GM12878 (cell line): ENCODE measurements at regions not wholly inside any gene's neighbourhood (a gene's known extent, or its start where the extent isn't known, plus 50 kb on each side); places are given as distances from the start of the nearest gene placed in this dataset.

ENCODE experiments used
- ATAC-seq: fragments of 200-7000 bp; cut with Tn5 transposase; 3 replicates; pipeline ENCODE4 v1.9.1; 2020; ENCODE audit warnings: mild to moderate bottlenecking, moderate library complexity
- BruUV-seq: library from RNA; stranded (reverse); fragments of 400-500 nt; replicated peaks from 2 replicates; lab custom pipeline; 2021; lab: Mats Ljungman, UMichigan
- CTCF ChIA-PET: fragments of 300-600 bp; sonication (Branson Sonifier 250); formaldehyde crosslinking; extraction: SDS; loops from one replicate; lab custom pipeline; 2021; ENCODE audit warnings: inconsistent platforms; lab: Yijun Ruan, JAX
- POLR2A ChIA-PET: fragments of 350-600 bp; formaldehyde crosslinking; extraction: SDS; loops from one replicate; lab custom pipeline; 2021; ENCODE audit warnings: inconsistent platforms; lab: Charles Lee
- RAD21 ChIA-PET: fragments of 300-600 bp; sonication (Branson Sonifier 250); formaldehyde crosslinking; loops from one replicate; lab custom pipeline; 2023; ENCODE audit warnings: antibody characterized with exemption; ENCODE audit not compliant: unreplicated experiment; lab: Charles Lee
- SMC1A ChIA-PET: fragments of 300-600 bp; sonication (Branson Sonifier 250); formaldehyde crosslinking; loops from one replicate; lab custom pipeline; 2023; ENCODE audit not compliant: unreplicated experiment, uncharacterized antibody; lab: Charles Lee
- DNase-seq: peaks from one replicate; pipeline ENCODE4 v3.0.0-alpha.2; 2011; ENCODE audit warnings: low read depth, low spot score
- FAIRE-seq: peaks from 3 replicates; lab custom pipeline; 2011; peaks lifted over from hg19 to GRCh38; lab: Jason Lieb, UNC
- H2AFZ ChIP-seq: 2 replicates; pipeline ENCODE4 v1.6.0; 2011; ENCODE audit warnings: low read depth, low read length, control low read depth; ENCODE audit not compliant: control insufficient read depth
- H3K27ac ChIP-seq: 2 replicates; pipeline ENCODE4 v1.5.1; 2011; ENCODE audit warnings: control low read depth; ENCODE audit not compliant: control insufficient read depth, insufficient read depth
- H3K27me3 ChIP-seq, 2 experiments: replicated peaks in 1 of 2; 2 replicates each; pipeline versions ENCODE4 v1.6.0 to v1.6.1; 2011; ENCODE audit warnings: low read length in 1 of 2; ENCODE audit not compliant: control insufficient read depth in 2 of 2, insufficient read depth in 2 of 2
- H3K36me3 ChIP-seq, 2 experiments: 2 replicates each; pipeline ENCODE4 v1.5.1; 2011; ENCODE audit warnings: low read length in 1 of 2; ENCODE audit not compliant: control insufficient read depth in 2 of 2, insufficient read depth in 2 of 2
- H3K4me1 ChIP-seq: 2 replicates; pipeline ENCODE4 v1.6.1; 2011; ENCODE audit warnings: mild to moderate bottlenecking, low read length, moderate library complexity, mixed read lengths; ENCODE audit not compliant: control insufficient read depth, insufficient read depth
- H3K4me2 ChIP-seq: 2 replicates; pipeline ENCODE4 v1.6.0; 2011; ENCODE audit warnings: control low read depth; ENCODE audit not compliant: control insufficient read depth, insufficient read depth
- H3K4me3 ChIP-seq: fragments of 200-600 bp; sonication (generic); 2 replicates; pipeline ENCODE4 v1.5.1; 2016
- H3K79me2 ChIP-seq: 2 replicates; pipeline ENCODE4 v1.6.0; 2011; ENCODE audit warnings: low read length; ENCODE audit not compliant: control insufficient read depth, insufficient read depth
- H3K9ac ChIP-seq: 2 replicates; pipeline ENCODE4 v1.8.0; 2011; ENCODE audit warnings: low read length, control low read depth, mixed read lengths; ENCODE audit not compliant: control insufficient read depth, insufficient read depth
- H3K9me3 ChIP-seq: replicated peaks from 3 replicates; pipeline ENCODE4 v1.5.1; 2011; ENCODE audit warnings: mild to moderate bottlenecking, low read length; ENCODE audit not compliant: control insufficient read depth, insufficient read depth
- H4K20me1 ChIP-seq: 2 replicates; pipeline ENCODE4 v1.6.0; 2011; ENCODE audit not compliant: control insufficient read depth, insufficient read depth
- KAT2A ChIP-seq: conservative IDR thresholded peaks from 2 replicates; pipeline ENCODE4 v1.6.1; 2011; ENCODE audit warnings: low read depth, low read length; ENCODE audit not compliant: control insufficient read depth
- MEF2A ChIP-seq: IDR thresholded peaks from 2 replicates; pipeline ENCODE4 v1.6.1; 2011; ENCODE audit warnings: low read depth, mild to moderate bottlenecking, low read length, moderate library complexity; ENCODE audit not compliant: insufficient read depth
- RCOR1 ChIP-seq: conservative IDR thresholded peaks from 2 replicates; pipeline ENCODE4 v1.6.1; 2012; ENCODE audit warnings: low read depth, low read length, improper control_type of control experiment
- USF1 ChIP-seq: IDR thresholded peaks from 2 replicates; pipeline ENCODE4 v1.6.1; 2011; ENCODE audit warnings: borderline replicate concordance, low read depth, mild to moderate bottlenecking, moderate library complexity, mixed read lengths, low read length; ENCODE audit not compliant: insufficient read depth; ENCODE audit errors: extremely low read length
- WGBS: methylation state at CpG from one replicate; pipeline ENCODE4 v1.1.6; 2016; ENCODE audit warnings: low lambda C conversion rate; ENCODE audit not compliant: insufficient replicate concordance, insufficient coverage; ENCODE audit errors: missing lambda C conversion rate; 5-methylcytosine and 5-hydroxymethylcytosine counted together
- in situ Hi-C: fragments of 300-500 bp; cut with MboI; formaldehyde crosslinking; loops from 9 replicates; pipeline ENCODE4 v1.14.3; 2018; ENCODE audit warnings: mixed read lengths
- intact Hi-C: fragments of 100-400 bp; cut with micrococcal nuclease; formaldehyde crosslinking; loops from one replicate; pipeline ENCODE4 v1.14.2; 2022; ENCODE audit not compliant: unreplicated experiment
- TF ChIP-seq, protein P1 (sequence below): fragments of 450-650 bp; IDR thresholded peaks from 2 replicates; pipeline ENCODE4 v1.6.1; 2018; ENCODE audit warnings: borderline replicate concordance, mild to moderate bottlenecking; ENCODE audit not compliant: partially characterized antibody

- WGBS: 19% methylated on average over 3 of the region's 3 CpGs
- in situ Hi-C loops (no loop called here), intact Hi-C loops (no loop called here)
- no peak overlapping the region for H3K9ac ChIP-seq
- no peak for TF ChIP-seq KAT2A
- TF ChIP-seq, protein P1, sequence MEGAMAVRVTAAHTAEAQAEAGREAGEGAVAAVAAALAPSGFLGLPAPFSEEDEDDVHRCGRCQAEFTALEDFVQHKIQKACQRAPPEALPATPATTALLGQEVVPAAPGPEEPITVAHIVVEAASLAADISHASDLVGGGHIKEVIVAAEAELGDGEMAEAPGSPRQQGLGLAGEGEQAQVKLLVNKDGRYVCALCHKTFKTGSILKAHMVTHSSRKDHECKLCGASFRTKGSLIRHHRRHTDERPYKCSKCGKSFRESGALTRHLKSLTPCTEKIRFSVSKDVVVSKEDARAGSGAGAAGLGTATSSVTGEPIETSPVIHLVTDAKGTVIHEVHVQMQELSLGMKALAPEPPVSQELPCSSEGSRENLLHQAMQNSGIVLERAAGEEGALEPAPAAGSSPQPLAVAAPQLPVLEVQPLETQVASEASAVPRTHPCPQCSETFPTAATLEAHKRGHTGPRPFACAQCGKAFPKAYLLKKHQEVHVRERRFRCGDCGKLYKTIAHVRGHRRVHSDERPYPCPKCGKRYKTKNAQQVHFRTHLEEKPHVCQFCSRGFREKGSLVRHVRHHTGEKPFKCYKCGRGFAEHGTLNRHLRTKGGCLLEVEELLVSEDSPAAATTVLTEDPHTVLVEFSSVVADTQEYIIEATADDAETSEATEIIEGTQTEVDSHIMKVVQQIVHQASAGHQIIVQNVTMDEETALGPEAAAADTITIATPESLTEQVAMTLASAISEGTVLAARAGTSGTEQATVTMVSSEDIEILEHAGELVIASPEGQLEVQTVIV: no peak
- TF ChIP-seq RCOR1: no peak
- no peak for TF ChIP-seq USF1
- TF ChIP-seq MEF2A: no peak
- ChIA-PET RAD21 (no interaction called here), CTCF (no interaction called here), SMC1A (no interaction called here), POLR2A (no interaction called here)
- H3K79me2 ChIP-seq: no peaks in the 10 kb centered on the region
- no peak overlapping the region for H3K4me3 ChIP-seq
- H3K27ac ChIP-seq: no peak overlapping the region
- H3K4me1 ChIP-seq: no peaks in the 10 kb centered on the region
- BruUV-seq: no TSS peak
- no peak for DNase-seq
- no peaks in the 10 kb centered on the region; the same call in 2 of the 3 replicates for H3K9me3 ChIP-seq
- ATAC-seq: no peak
- H3K36me3 ChIP-seq: no peaks in the 10 kb centered on the region
- H3K27me3 ChIP-seq: no peaks in the 10 kb centered on the region
- no peaks in the 10 kb centered on the region for H4K20me1 ChIP-seq
- H3K4me2 ChIP-seq: no peak overlapping the region
- no peak overlapping the region for H2AFZ ChIP-seq
- FAIRE-seq: no peak
These were observed 94.1 kb upstream of the BMP4 start for GRCh38 chr14:54050759-54051158.
